NB4 (cell line): ENCODE measurements at regions not wholly inside any gene's neighbourhood (a gene's known extent, or its start where the extent isn't known, plus 50 kb on each side); places are given as distances from the start of the nearest gene placed in this dataset.

ENCODE experiments used
- DNase-seq: peaks from one replicate; pipeline ENCODE4 v3.0.0; 2010; ENCODE audit warnings: low read depth
- H3K4me3 ChIP-seq: one replicate; pipeline ENCODE4 v1.5.1; 2011; ENCODE audit warnings: mild to moderate bottlenecking, low read depth, low read length, moderate library complexity
- MYC ChIP-seq: IDR thresholded peaks from 2 replicates; pipeline ENCODE4 v1.6.1; 2011; ENCODE audit warnings: low read depth, low read length
- POLR2A ChIP-seq: IDR thresholded peaks from 2 replicates; pipeline ENCODE4 v1.6.1; 2011; ENCODE audit warnings: mild to moderate bottlenecking; ENCODE audit not compliant: insufficient read length; ENCODE audit errors: extremely low read depth
- TF ChIP-seq, protein P1 (sequence below): IDR thresholded peaks from 2 replicates; pipeline ENCODE4 v1.6.1; 2011; ENCODE audit warnings: low read depth, low read length
- TF ChIP-seq, protein P2 (sequence below): IDR thresholded peaks from one replicate; pipeline ENCODE4 v1.5.1; 2012; ENCODE audit warnings: low read depth, low read length

DNA sequence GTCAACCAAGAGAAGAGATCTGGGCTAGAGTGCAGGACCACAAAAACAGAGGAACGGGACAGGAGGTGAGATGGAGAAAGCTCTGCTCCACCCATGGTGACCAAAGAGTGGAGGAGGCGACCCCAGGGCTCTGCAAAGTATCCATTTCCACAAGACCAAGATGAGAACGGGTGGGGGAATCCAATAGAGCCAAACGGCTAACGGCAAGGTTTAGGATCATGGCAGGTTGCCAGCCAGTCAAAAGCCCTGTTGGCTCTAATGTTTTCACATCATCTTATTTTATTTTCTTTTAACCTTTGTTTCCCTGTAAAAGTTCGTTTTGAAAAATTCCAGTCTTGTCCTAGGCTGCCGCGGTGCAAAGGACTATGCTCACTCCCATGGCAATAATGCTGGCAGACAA, 52.1 kb upstream of the CHST1 start:
- TF ChIP-seq MYC (no peak), POLR2A (no peak)
- TF ChIP-seq, protein P1, sequence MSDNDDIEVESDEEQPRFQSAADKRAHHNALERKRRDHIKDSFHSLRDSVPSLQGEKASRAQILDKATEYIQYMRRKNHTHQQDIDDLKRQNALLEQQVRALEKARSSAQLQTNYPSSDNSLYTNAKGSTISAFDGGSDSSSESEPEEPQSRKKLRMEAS, result no peak
- TF ChIP-seq, protein P2, sequence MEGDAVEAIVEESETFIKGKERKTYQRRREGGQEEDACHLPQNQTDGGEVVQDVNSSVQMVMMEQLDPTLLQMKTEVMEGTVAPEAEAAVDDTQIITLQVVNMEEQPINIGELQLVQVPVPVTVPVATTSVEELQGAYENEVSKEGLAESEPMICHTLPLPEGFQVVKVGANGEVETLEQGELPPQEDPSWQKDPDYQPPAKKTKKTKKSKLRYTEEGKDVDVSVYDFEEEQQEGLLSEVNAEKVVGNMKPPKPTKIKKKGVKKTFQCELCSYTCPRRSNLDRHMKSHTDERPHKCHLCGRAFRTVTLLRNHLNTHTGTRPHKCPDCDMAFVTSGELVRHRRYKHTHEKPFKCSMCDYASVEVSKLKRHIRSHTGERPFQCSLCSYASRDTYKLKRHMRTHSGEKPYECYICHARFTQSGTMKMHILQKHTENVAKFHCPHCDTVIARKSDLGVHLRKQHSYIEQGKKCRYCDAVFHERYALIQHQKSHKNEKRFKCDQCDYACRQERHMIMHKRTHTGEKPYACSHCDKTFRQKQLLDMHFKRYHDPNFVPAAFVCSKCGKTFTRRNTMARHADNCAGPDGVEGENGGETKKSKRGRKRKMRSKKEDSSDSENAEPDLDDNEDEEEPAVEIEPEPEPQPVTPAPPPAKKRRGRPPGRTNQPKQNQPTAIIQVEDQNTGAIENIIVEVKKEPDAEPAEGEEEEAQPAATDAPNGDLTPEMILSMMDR, result no peak
- DNase-seq, result no peak
- H3K4me3 ChIP-seq, result no peak overlapping the region

DNA sequence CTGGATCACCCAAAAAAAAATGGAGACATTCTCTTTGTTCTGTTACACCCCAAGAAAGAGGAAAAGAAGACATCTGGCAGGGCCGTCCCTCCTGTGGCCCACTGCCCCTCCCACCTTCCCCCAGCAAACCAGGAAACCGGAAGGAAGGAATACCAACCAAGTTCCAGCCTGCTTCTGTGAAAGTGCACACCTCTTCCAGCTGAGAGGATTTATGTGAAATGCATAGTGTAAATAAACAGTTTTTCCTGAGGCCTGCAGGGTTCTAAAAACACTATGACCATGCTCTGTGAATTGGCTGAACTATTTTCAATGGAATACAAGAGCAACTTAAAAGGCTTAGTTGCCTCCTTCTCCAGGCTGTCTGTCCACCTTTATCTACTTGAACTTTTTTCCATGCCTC, 50.0 kb upstream of the CHST1 start:
- H3K4me3 ChIP-seq, result no peak overlapping the region
- DNase-seq, result no peak
- TF ChIP-seq, protein P2, result no peak
- no peak for TF ChIP-seq MYC
- TF ChIP-seq POLR2A, result no peak
- TF ChIP-seq, protein P1, result no peak
